ENCODE measurements at regions not wholly inside any gene's neighbourhood (a gene's known extent, or its start where the extent isn't known, plus 50 kb on each side); places are given as distances from the start of the nearest gene placed in this dataset.

DNA sequence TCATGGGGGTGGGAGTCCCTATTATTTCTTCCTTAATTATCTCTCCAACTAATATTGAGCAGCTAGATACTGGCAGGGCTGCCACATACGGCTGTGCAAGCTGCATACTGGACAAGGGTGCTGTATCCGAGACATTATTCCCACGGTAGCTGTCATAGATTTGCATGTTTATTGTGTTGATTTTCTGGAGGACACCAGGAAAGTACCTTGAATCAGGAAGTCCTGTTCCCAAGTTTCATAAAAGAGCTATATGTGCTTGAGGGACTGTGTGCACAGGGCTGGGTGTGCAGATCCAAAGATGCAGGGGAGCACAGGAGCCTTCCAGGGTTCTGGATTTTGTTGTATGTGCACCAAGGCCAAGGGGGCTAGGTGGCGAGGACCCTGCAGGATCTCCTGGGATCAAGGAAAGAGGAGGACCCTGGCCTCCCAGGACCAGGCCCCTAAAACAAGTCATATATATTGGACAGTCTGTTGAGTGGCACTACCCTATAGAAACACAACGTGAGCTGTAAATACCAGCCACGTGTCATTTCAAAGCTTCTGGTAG lies 119.2 kb upstream of the ALDH1A3 start:
- TF ChIP-seq, protein P1, sequence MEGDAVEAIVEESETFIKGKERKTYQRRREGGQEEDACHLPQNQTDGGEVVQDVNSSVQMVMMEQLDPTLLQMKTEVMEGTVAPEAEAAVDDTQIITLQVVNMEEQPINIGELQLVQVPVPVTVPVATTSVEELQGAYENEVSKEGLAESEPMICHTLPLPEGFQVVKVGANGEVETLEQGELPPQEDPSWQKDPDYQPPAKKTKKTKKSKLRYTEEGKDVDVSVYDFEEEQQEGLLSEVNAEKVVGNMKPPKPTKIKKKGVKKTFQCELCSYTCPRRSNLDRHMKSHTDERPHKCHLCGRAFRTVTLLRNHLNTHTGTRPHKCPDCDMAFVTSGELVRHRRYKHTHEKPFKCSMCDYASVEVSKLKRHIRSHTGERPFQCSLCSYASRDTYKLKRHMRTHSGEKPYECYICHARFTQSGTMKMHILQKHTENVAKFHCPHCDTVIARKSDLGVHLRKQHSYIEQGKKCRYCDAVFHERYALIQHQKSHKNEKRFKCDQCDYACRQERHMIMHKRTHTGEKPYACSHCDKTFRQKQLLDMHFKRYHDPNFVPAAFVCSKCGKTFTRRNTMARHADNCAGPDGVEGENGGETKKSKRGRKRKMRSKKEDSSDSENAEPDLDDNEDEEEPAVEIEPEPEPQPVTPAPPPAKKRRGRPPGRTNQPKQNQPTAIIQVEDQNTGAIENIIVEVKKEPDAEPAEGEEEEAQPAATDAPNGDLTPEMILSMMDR (IDR thresholded peaks at IDR 0.05), result no peak
- no peak for TF ChIP-seq EP300 (IDR thresholded peaks at IDR 0.05)
- TF ChIP-seq POLR2A (IDR thresholded peaks at IDR 0.05), result no peak

Measured in ovary (tissue), 3 donors.